ENCODE measurements at regions not wholly inside any gene's neighbourhood (a gene's known extent, or its start where the extent isn't known, plus 50 kb on each side); places are given as distances from the start of the nearest gene placed in this dataset.

- TF ChIP-seq, protein P1, sequence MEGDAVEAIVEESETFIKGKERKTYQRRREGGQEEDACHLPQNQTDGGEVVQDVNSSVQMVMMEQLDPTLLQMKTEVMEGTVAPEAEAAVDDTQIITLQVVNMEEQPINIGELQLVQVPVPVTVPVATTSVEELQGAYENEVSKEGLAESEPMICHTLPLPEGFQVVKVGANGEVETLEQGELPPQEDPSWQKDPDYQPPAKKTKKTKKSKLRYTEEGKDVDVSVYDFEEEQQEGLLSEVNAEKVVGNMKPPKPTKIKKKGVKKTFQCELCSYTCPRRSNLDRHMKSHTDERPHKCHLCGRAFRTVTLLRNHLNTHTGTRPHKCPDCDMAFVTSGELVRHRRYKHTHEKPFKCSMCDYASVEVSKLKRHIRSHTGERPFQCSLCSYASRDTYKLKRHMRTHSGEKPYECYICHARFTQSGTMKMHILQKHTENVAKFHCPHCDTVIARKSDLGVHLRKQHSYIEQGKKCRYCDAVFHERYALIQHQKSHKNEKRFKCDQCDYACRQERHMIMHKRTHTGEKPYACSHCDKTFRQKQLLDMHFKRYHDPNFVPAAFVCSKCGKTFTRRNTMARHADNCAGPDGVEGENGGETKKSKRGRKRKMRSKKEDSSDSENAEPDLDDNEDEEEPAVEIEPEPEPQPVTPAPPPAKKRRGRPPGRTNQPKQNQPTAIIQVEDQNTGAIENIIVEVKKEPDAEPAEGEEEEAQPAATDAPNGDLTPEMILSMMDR (IDR thresholded peaks at IDR 0.05; ENCODE audit: insufficient read depth in 1 of 2, low read depth in 1 of 2, low read length in 1 of 2, severe bottlenecking in 1 of 2, unreplicated experiment in 1 of 2), result no peak
- Histone ChIP-seq H3K9me3 (no peaks in the 10 kb centered on the region), H3K4me3 (ENCODE audit: low read depth, low read length) (no peak overlapping the region), H3K36me3 (ENCODE audit: control insufficient read depth, insufficient read depth, low read length) (no peaks in the 10 kb centered on the region), H3K4me1 (no peaks in the 10 kb centered on the region), H3K27me3 (replicated peaks; ENCODE audit: control insufficient read depth, insufficient read depth, low read length) (no peaks in the 10 kb centered on the region)
- Mint-ChIP-seq H3K36me3 (ENCODE audit: insufficient read depth, unreplicated experiment) (no peaks in the 10 kb centered on the region), H3K27ac (ENCODE audit: unreplicated experiment) (no peak overlapping the region), H3K4me1 (ENCODE audit: low read depth, unreplicated experiment) (no peaks in the 10 kb centered on the region), H3K27me3 (ENCODE audit: insufficient read depth, unreplicated experiment) (no peaks in the 10 kb centered on the region), H3K9me3 (ENCODE audit: unreplicated experiment) (no peaks in the 10 kb centered on the region), H3K4me3 (ENCODE audit: unreplicated experiment) (no peak overlapping the region)
- ChIA-PET CTCF (no interaction called here), POLR2A (no interaction called here)
- intact Hi-C loops (cut with micrococcal nuclease; ENCODE audit: unreplicated experiment), result no loop called here
- BruUV-seq (replicated peaks), result no TSS peak
- no peak for DNase-seq
Measured at GRCh38 chr6:134585517-134585873, 267.6 kb upstream of the SGK1 start.

GRCh38 chr6:134584847-134585516 lies 267.1 kb upstream of the SGK1 start:
- Histone ChIP-seq H3K36me3 (ENCODE audit: control insufficient read depth, insufficient read depth, low read length) (no peaks in the 10 kb centered on the region), H3K27me3 (replicated peaks; ENCODE audit: control insufficient read depth, insufficient read depth, low read length) (no peaks in the 10 kb centered on the region), H3K4me3 (ENCODE audit: low read depth, low read length) (no peak overlapping the region), H3K9me3 (no peaks in the 10 kb centered on the region), H3K4me1 (no peaks in the 10 kb centered on the region)
- intact Hi-C loops (cut with micrococcal nuclease; ENCODE audit: unreplicated experiment), result no loop called here
- CTCF ChIA-PET, result interaction anchor here (0.6 kb wide), 2 partner anchors 80 to 122 kb away, joined by 3 read pairs; no protein-coding TSS in a partner anchor
- Mint-ChIP-seq H3K9me3 (ENCODE audit: unreplicated experiment) (no peaks in the 10 kb centered on the region), H3K4me1 (ENCODE audit: low read depth, unreplicated experiment) (no peaks in the 10 kb centered on the region), H3K27me3 (ENCODE audit: insufficient read depth, unreplicated experiment) (no peaks in the 10 kb centered on the region), H3K4me3 (ENCODE audit: unreplicated experiment) (no peak overlapping the region), H3K36me3 (ENCODE audit: insufficient read depth, unreplicated experiment) (no peaks in the 10 kb centered on the region), H3K27ac (ENCODE audit: unreplicated experiment) (no peak overlapping the region)
- TF ChIP-seq, protein P1 (IDR thresholded peaks at IDR 0.05; ENCODE audit: insufficient read depth in 1 of 2, low read depth in 1 of 2, low read length in 1 of 2, severe bottlenecking in 1 of 2, unreplicated experiment in 1 of 2), result no peak
- POLR2A ChIA-PET, result no interaction called here
- BruUV-seq (replicated peaks), result no TSS peak
- DNase-seq, result no peak

- Mint-ChIP-seq H3K27me3 (ENCODE audit: insufficient read depth, unreplicated experiment) (no peaks in the 10 kb centered on the region), H3K9me3 (ENCODE audit: unreplicated experiment) (no peaks in the 10 kb centered on the region), H3K36me3 (ENCODE audit: insufficient read depth, unreplicated experiment) (no peaks in the 10 kb centered on the region), H3K4me1 (ENCODE audit: low read depth, unreplicated experiment) (no peaks in the 10 kb centered on the region), H3K4me3 (ENCODE audit: unreplicated experiment) (no peak overlapping the region), H3K27ac (ENCODE audit: unreplicated experiment) (no peak overlapping the region)
- intact Hi-C loops (cut with micrococcal nuclease; ENCODE audit: unreplicated experiment), result no loop called here
- H3K27me3 ChIP-seq (replicated peaks; ENCODE audit: control insufficient read depth, insufficient read depth, low read length), result no peaks in the 10 kb centered on the region
- no peak for DNase-seq
- H3K4me3 ChIP-seq (ENCODE audit: low read depth, low read length), result no peak overlapping the region
- ChIA-PET POLR2A (no interaction called here), CTCF (no interaction called here)
- TF ChIP-seq, protein P1 (IDR thresholded peaks at IDR 0.05; ENCODE audit: insufficient read depth in 1 of 2, low read depth in 1 of 2, low read length in 1 of 2, severe bottlenecking in 1 of 2, unreplicated experiment in 1 of 2), result no peak
- BruUV-seq (replicated peaks), result no TSS peak
- no peaks in the 10 kb centered on the region for H3K36me3 ChIP-seq (ENCODE audit: control insufficient read depth, insufficient read depth, low read length)
- H3K4me1 ChIP-seq, result no peaks in the 10 kb centered on the region
- no peaks in the 10 kb centered on the region for H3K9me3 ChIP-seq
Measured at GRCh38 chr6:134577998-134578397, 260.1 kb upstream of the SGK1 start.

Measured in Caco-2 (cell line).